Vagina (tissue), 2 donors: ENCODE measurements at regions not wholly inside any gene's neighbourhood (a gene's known extent, or its start where the extent isn't known, plus 50 kb on each side); places are given as distances from the start of the nearest gene placed in this dataset.

Experiments
- POLR2AphosphoS5 ChIP-seq, 2 donors: sonication (generic); formaldehyde crosslinking; IDR thresholded peaks; one replicate each; pipeline ENCODE4 v1.9.0; 2017; ENCODE audit warnings: antibody characterized with exemption in 2 of 2, mild to moderate bottlenecking in 2 of 2, low read depth in 1 of 2; ENCODE audit not compliant: insufficient read depth in 1 of 2
- TF ChIP-seq, protein P1 (sequence below), 3 experiments: fragments of 450-650 bp in 2 of 3; fragments of 200-600 bp in 1 of 3; sonication (generic) in 1 of 3; IDR thresholded peaks; one replicate each; pipeline ENCODE4 v1.5.1; 2017 to 2019; ENCODE audit warnings: antibody characterized with exemption in 3 of 3, mild to moderate bottlenecking in 2 of 3, moderate library complexity in 2 of 3

- TF ChIP-seq, protein P1, sequence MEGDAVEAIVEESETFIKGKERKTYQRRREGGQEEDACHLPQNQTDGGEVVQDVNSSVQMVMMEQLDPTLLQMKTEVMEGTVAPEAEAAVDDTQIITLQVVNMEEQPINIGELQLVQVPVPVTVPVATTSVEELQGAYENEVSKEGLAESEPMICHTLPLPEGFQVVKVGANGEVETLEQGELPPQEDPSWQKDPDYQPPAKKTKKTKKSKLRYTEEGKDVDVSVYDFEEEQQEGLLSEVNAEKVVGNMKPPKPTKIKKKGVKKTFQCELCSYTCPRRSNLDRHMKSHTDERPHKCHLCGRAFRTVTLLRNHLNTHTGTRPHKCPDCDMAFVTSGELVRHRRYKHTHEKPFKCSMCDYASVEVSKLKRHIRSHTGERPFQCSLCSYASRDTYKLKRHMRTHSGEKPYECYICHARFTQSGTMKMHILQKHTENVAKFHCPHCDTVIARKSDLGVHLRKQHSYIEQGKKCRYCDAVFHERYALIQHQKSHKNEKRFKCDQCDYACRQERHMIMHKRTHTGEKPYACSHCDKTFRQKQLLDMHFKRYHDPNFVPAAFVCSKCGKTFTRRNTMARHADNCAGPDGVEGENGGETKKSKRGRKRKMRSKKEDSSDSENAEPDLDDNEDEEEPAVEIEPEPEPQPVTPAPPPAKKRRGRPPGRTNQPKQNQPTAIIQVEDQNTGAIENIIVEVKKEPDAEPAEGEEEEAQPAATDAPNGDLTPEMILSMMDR (IDR thresholded peaks at IDR 0.05): no peak
- no peak for TF ChIP-seq POLR2AphosphoS5 (IDR thresholded peaks at IDR 0.05; ENCODE audit: insufficient read depth in 1 of 2, low read depth in 1 of 2)
Measured at GRCh38 chr7:387132-388022, 97.4 kb downstream of the FOXL3 start.
